HG02938 (cell line): ENCODE measurements at regions not wholly inside any gene's neighbourhood (a gene's known extent, or its start where the extent isn't known, plus 50 kb on each side); places are given as distances from the start of the nearest gene placed in this dataset.
"Not testable (repeated sequence)": the region's sequence is repeated elsewhere in the genome, so short reads cannot be mapped to it uniquely, and the experiment has no call there.

Source experiments
- ATAC-seq: cut with Tn5 transposase; IDR thresholded peaks from one replicate; pipeline ENCODE4 v1.9.1; 2021; ENCODE audit warnings: mild to moderate bottlenecking, moderate library complexity; ENCODE audit not compliant: unreplicated experiment

DNA sequence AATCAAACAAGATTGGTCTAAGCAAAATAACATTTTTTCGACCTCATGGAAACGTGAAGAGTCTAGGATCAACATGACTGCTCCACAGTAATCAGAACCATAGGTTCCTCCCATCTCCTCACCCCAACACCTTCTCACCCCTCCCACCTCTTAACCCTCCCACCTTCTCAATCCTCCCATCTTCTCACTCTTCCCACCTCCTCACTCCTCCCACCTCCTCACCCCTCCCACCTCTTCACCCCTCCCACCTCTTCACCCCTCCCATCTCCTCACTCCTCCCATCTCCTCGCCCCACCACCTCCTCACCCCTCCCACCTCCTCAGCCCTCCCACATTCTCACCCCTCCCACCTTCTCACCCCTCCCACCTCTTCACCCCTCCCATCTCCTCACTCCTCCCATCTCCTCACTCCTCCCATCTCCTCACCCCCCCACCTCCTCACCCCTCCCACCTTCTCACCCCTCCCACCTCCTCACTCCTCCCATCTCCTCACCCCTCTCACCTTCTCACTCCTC, 567.4 kb downstream of the C6orf118 start:
- ATAC-seq, result no peak

DNA sequence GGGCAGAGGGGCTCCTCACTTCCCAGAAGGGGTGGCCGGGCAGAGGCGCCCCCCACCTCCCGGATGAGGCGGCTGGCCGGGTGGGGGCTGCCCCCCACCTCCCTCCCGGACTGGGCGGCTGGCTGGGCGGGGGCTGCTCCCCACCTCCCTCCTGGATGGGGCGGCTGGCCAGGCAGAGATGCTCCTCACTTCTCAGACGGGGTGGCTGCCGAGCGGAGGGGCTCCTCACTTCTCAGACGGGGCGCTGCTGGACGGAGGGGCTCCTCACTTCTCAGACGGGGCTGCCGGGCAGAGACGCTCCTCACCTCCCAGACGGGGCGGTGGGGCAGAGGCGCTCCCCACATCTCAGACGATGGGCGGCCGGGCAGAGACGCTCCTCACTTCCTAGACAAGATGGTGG, 573.3 kb downstream of the C6orf118 start:
- not testable (repeated sequence) for ATAC-seq

DNA sequence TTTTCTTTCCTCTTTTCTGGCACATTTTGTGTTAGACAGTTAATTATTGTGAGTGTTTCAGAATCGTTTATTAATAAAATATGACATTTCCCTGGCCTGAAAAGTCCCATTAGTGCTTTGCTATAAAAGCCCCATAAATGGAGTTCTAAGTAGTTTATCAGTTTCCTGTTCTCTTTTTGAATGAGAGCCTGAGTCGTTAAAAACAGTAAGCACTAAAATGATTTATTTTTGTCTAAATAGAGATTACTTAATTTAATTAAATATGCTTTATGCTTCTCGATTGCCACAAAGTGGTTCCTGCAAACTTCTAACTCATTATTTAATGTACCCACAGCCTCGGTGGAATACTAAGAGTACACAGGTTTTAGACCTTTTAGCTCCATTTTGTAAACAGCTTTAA, 577.9 kb downstream of the C6orf118 start:
- ATAC-seq, result no peak

DNA sequence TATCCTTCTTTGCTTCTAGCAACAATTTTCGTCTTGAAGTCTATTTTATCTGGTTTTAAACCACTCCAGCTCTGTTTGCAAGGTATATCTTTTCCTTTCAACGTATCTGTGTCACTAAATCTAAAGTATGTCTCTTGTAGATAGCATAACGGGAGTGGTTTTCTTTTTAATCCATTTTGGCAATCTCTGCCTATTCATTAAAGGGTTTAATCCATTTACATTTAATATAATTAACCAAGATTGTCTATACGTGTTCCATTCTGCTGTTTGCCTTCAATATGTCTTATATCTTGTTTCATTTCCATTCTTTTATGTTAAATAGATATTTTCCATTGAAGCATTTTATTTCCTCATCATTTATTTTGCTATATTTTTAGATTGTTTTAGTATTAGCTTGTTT, 587.9 kb downstream of the C6orf118 start:
- ATAC-seq, result no peak

DNA sequence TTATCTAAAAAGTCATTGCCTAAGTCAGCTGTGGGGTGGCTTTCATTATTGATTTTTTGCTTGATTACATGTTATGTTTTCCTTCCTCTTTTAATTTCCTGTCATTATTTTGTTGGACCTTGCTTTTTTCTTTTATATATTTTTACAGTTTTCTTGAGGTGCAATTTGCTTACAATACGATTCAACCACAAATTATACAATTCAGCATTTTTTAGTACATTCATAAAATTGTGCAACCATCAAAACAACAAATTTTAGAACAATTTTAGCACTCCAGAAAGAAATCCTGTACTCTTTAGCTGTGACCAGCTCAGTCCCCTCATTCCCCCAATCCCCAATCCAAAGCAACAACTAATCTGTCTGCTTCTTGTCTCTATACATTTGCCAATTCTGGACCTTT, 608.9 kb downstream of the C6orf118 start:
- no peak for ATAC-seq

DNA sequence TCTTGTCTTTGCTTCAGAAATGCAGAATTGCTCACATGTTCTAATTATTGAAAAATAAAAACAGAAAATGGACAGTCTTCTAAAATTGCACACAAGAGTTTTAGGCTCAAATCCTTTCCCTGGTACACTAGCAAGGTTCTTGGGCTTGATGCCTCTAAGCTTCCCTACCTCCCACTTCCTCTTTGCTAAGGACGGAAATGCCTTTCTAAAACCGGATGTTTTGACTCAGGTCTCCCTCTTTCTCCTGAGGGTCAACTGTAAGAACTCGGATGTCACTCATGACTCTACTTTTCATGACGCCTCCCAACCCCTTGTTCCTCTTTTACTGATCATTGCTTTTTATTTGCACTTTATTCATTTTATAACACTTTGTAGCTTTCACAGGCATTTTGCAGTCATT, 613.5 kb downstream of the C6orf118 start:
- no peak for ATAC-seq

DNA sequence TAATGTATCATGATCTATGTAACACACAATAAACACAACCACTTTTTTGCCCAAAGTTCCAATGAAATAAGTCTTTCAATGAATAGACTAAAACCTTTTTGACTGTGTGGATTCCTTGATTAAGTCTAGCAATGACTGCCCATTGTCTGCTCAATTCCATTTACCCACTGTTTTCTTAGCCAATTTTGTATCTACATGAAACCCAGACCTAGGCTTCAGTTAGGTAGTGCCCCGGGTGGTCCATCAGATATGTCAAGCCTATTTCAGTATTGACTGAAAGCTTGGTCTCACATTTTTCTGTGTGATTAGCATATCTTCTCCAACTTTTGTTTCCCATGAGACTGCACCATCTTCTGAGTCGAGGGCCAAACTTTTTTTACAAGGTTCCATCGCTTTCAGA, 615.0 kb downstream of the C6orf118 start:
- no peak for ATAC-seq

DNA sequence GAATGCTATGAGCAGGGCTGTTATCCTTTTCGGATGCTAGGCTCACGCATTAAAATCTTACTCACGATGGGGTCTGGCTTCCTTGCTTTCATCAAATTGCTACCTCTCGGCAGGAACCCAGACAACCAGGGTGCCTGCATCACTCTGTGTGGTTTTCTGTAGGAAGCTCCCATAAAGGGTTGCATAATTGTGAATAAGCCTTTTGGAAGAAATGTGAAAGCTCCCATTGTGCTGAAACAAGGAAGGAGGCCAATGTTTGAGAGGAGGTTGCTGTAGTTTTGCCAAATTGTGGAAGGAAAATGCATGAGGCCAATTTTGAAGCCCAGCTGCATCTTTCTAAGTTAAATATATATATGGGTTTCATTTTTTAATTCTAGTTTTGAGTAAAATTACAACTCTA, 615.5 kb downstream of the C6orf118 start:
- no peak for ATAC-seq

DNA sequence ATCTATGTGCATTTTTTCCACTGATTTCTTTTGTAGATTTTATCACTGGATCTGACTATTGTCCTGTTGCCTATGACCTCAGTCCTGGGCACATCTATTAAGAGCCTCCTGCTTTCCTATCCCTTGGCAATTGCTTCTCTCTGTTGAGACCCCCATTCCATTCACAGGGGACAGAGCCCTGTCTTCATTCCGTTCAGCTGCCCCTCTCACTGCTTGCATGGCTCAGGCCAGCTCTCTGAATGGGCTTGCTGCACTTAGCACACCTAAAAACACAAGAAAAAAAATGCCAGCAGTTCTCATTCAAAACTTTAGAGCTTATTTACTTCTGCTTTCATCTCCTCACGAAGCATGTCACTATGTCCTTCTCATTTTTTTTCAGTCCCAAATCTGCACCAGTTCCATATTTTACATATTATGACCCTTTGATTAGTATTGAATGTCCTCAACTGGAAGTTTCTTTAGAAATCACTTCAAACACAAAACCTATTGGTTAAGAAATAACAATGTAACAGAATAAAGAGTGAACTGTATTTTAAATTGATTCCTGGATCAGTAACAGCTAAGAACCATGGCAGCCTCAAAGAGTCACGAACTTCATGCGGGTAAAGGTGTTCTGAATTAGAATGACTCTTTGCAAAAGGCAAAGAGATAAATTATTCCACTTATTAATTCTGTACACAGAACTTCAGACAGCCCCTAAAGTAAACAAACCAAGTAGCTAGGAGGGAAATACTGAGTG, 616.5 kb downstream of the C6orf118 start:
- ATAC-seq, result no peak

DNA sequence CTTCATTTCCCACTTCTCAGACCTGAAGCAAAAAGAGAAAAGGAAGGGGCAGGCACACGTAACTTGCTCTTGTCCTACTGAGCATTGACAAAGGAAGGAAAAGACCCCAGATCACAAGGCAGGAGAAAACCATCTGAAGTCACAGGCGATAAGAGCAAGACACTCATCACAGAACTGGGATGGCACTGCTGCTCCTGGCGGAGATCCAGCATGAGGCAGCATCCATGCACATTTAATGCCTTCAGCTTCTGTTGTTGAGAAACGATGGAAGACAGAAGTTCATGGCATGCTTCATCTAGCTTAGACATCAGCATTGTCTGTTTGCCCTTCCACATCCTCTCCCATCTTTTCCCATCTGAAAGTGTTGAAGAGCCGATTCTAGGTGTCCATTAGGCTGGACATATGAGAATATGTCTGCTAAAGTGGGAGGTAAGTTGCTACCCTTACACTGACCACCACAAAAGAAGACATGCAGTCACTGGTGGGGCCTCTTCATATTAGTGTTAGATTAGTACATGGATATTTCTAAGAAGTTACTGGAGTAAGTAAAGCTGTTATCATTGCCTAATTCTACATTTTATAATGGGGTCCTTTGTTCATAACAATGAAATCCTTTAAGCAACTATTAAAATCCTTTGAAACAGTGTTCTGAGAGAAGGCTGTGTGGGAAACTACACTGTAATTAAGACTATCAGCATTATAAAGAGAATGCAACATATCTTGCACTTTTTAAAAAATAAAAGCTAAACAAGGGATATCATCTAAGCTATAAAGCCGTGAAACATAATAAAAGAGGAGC, 618.5 kb downstream of the C6orf118 start:
- ATAC-seq, result no peak

DNA sequence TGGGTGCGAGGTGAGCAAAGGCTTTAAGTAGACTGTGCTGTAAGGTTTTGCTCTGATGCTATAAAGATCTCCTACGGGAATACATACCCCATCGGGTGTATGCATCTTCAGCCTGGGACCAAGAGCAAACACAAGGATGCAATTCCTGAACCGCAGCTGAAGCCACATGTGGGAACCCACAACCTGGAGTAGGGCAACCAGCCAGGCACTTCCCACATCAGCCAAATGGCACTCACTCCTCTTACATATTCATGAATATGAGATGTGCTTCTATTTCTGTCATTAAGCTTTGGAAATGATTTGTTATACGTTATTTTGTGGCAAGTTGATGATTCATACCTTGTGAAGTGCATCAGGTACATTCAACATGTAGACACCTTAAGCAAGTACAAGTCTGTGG, 619.2 kb downstream of the C6orf118 start:
- ATAC-seq, result no peak

DNA sequence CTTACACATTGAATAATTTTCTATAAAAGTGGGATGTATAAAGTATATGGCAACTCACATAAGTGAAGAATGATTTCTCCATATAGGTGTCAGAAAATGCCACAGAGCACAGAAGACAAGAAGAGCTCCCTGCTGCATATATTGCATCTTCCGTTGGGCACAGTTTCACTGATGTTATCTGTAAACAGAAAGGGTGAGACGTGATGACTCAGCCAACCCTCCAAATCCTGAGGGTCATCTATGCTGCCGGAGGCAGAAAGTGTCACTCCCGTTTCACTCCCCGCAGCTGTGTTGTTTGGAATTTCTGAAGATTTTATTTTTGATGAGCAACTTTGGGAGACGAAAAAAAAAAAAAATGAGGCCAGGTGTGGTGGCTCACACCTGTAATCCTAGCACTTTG, 644.1 kb downstream of the C6orf118 start:
- no peak for ATAC-seq

DNA sequence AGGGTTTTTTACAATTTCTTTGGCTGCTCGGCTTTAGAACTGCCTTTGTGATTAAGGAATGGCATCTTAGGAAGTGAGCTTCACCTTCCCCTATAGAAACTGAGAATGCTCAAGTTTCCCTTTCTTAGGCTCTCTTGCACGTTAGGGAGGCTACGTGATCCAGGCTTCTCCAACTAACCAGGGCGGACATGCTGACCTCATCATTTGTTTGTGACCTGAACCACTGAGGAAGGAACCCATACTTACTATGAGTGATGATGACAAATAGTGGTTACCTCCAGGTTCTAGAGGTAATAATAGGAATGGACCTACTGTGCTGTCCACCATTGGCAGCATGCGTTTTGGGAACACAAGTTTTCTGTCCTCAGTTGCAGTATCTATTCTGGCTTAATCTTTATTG, 645.8 kb downstream of the C6orf118 start:
- ATAC-seq, result no peak

DNA sequence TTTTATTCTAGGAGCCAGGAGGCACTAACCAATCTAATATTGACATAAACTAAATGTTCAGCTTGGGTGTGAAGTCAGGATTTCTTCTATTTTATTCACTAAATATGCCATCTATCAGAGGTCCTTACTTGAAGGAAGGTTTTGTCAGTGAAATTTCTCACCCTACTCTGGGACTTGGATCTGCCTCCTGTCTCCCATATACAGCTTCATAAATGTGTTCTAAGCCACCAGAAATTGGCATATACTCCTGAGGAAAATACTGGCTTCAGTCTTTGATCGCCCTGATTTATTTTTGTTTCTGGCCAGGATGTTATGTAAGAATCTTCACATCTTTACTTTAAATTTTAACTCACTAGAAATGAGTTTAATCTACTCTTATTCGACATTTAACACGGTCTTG, 647.7 kb downstream of the C6orf118 start:
- no peak for ATAC-seq

DNA sequence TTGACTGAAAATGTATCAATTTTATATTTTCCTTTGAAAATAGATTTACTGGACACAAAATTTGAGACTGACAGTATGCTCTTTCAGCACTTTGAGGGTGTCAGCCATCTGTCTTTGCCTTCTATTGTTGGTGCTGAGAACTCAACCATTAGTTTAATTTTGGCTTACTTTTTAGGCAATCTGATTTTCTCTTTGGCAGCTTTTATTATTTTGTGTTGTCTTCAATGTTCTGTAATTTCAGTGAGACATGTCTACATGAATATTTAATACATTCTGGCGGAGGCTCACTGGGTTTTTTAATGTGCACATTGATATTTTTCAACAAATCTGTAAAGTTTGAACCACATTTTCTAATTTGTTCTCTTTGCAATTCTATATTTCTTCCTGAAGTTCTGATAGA, 648.6 kb downstream of the C6orf118 start:
- no peak for ATAC-seq

DNA sequence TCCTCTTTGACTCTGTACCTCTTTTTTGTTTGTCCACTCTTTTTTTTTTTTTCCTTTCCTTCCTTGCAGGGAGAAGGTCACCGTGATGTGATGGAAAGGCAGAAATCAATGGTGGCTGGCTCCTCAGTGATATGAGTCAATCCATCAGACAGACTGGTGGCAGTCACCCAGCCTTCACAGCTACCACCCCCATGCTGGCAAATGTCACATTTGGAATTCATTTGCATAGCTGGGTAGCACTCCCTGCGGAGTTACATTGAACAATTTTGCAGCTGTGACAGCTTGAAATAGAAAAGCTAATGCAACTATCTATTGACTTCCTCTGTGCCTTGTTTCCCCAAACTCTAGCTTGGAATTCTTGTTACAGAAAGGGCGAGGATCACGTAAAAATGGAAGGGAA, 668.4 kb downstream of the C6orf118 start:
- no peak for ATAC-seq

DNA sequence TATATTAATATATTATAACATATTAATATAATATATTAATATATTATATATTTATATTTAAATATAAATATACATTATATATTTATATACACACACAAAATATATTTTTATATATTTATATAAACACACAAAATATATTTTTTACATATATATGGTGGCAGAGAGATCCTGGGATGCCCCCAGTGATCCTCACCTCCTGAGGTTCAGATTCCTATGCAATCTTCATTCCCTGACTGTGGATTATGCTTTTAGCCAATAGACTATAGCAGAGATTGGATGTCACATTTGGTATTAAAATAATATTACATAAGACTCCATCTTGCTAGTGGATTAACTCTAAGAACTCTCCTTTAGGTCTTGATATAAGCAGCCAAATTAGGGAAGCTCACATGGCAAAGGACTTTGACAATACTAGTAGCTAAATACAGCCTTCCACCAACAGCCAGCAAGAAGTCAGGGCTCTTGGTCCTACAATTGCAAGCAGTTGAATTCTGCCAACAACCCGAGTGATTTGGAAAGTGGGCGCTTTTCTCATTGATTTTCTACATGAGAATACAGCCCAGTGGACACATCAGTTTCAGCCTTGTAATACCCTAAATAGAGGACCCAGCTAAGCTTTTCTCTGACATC, 681.0 kb downstream of the C6orf118 start:
- ATAC-seq, result no peak

DNA sequence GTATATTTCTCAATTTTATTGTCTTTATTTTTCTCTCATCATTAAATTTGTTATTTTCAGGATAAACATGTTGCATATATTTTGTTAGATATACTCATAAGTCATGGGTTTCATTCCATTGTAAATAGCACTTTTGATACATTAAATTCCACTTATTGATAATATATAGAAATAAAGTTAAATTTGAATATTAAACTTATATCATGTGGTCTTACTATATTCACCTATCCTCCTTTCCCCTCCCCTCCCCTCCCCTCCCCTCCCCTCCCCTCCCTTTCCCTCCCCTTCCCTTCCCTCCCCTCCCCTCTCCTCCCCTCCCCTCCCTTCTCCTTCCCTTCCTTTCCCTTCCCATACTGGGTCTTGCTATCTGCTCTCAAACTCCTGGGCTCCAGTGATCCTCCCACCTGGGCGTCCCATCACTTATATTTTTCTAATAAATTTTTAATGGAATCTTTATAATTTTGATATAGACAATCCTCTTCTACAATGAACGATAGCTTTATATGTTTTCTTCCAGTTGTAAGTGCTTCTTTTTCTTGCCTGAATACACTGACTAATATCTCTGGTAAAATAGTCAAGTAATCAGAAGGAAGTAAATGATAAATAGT, 692.4 kb downstream of the C6orf118 start:
- ATAC-seq, result no peak

DNA sequence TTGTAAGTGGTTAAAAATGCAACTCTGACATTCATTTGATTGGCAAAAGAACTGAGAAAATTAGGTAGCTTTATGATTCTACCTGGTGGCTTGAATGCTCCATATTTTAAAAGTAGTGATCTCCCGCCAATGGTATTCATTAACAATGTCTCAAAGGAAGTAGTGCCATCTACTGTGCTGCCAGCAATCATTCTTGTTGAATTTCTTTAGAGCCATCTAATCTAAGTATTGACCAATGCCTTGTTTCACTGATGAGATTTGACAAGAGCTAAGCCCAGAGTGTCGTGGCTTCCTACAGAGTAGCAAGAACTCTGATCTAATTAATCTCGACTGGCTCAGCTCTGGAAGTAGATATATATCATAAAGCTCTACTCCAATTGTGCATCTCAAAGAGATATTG, 696.7 kb downstream of the C6orf118 start:
- ATAC-seq, result no peak

DNA sequence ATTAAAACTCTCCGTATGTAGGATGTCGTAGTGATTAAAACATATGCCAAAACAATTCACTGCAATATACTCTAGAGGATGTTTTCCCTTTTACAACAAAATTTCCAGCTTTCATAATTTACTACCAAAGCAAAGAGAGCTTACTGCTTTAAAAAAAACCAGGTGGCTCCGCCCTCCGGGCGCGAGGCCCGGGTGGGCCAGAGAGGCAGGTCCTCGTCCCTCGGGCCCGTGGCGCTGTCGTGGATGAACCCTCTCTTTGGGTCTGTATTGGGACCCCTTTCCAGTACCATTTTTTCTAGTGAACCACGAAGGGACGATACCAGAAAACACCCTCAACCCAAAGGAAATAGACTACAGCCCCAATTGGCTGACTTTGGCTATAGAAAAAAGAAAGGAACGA, 698.5 kb downstream of the C6orf118 start:
- not testable (repeated sequence) for ATAC-seq

DNA sequence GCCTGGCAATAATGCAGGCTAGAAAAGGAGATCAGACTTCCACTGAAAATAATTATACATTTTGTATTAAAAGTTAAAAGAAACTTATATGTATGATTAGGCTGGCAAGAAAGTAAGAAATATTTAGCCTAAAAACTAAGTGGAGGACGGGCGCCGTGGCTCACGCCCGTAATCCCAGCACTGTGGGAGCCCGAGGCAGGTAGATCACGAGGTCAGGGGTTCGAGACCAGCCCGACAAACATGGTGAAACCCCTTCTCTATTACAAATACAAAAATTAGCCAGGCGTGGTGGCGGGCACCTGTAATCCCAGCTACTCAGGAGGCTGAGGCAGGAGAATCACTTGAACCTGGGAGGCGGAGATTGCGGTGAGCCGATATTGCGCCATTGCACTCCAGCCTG, 707.0 kb downstream of the C6orf118 start:
- ATAC-seq, result not testable (repeated sequence)
